Activated CD4-positive, alpha-beta T cell treated with anti-CD3 and anti-CD28 coated beads, Interleukin-10, Interleukin-2, amounts not matched to agents 100 ng/mL and 50 ng/mL, durations not matched to agents 16 hours and 8 hours (primary cell): ENCODE measurements at regions not wholly inside any gene's neighbourhood (a gene's known extent, or its start where the extent isn't known, plus 50 kb on each side); places are given as distances from the start of the nearest gene placed in this dataset.

Experiments
- DNase-seq: peaks from one replicate; pipeline ENCODE4 v3.0.0-alpha.2; 2020

DNA sequence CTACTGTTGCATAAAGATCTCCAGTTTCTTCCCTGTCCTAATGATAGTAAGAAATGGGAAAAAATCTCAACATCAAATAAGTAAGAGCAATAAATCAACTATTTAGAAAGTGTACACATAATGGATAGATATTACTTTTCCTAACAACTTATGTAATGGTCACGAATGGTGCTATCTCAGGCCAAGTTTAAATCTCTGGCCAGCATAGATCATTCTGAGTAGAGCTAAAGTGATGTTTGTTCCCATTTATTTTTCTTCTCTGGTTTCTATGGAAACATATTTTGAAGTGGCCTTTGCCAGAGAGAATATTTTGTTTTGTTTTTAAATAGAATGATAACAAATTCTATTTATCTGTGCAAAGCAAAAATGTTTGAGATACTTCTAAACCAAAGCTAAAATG is 249.7 kb upstream of the TTC14 start:
- DNase-seq, result no peak

DNA sequence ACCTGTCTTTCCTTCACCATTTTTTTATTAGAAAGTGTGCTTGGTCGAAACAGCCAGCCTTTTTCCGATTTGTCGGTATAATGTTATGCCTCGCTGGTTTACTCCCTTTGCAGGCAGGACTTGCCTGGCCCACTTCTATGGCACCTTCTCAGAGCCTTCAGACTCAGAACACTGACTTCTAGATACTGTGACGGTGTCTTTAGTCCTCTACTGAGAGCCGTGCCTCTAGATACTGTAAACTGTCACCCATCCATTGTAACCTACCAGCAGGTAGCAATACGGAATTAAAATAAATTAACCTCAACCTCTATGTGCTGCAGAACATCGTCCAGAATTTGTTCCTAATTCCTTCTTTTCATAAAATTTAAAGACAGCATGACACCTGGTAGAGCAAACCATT is 247.7 kb upstream of the TTC14 start:
- no peak for DNase-seq

DNA sequence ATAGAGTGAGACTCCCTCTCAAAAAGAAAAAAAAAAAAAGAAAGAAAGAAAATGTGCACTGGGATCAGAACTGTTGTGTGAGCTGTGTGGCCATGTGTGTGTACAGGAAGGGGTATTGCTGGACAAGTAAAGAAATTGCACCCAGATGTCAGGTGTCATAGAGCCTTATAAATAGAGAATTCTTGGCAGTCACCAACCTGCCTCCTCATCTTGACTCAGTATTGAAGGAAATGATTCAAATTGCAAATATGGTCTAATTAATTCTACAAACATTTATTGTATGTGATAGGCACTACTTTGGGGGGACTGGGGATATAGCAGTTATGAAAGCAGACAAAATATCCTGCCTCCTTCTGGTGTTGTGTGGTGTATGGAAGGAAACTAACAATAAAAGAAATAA is 243.8 kb upstream of the TTC14 start:
- DNase-seq, result no peak

DNA sequence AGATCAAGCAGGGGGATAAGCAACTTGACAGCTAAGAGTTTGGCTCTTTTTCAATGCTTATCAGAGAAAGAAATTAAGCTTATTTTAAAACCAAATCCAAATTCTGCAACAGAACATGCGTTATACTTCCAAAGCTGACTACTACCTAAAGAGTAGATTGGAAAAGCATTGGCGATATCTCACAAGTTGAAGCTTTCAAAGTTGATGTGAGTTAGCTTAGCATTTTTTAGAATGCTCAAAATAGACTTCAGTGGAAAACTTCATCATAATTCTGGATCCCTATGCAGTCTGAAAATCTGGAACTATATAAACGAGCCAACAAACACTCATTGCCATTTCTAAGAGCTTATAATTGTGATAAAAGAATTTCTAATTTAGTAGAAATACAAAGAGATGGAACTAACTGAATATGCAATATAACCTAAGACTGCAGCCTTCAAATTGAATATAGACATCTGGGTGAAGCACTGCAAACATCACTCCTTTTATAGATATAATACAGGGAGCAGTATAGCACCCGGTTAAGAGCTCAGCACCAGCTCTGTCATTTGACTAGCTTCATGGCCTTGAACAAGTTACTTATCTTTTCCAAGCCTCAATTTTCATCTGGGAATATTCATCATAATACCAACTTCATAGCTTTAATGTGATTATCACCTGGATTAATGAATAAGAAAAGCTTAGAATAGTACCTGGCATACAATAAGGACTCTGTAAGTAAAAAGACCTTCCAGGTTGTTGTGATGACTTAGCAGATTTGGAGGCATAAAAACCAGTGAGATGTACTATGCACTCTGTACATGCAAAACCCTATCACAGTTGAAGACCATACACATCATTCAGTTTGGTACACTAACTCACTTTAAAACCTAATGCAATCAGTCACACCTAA is 242.7 kb upstream of the TTC14 start:
- no peak for DNase-seq

DNA sequence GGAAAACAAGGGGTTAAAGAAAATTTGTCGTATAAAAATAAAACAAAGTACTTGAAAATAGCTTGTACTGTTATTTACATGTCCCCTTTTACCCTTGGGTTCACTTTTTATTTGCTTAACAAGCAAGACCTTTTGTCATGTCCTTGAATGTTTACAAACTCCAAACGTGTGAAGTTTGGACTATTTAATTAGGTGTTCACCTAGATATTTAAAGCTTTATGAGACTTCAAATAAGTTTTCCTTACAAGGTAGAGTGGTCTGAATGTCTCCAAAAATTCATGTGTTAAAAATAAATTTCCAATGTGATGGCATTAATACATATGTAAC is 242.0 kb upstream of the TTC14 start:
- no peak for DNase-seq

DNA sequence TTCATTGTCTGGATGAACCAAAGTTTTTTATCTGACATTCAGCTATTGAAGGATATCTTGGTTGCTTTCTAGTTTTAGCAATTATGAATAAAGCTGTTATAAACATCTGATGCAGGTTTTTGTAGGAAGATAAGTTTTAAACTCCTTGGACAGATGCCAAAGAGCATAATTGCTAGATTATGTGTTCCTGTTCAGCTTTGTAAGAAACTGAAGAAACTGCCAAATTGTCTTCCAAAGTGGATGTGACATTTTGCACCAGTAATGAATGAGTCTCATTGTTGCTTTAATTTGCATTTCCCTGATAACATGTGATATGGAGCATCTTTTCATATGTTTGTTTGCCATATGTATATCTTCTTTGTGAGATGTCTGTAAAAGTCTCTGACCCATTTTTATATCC is 239.9 kb upstream of the TTC14 start:
- DNase-seq, result no peak

DNA sequence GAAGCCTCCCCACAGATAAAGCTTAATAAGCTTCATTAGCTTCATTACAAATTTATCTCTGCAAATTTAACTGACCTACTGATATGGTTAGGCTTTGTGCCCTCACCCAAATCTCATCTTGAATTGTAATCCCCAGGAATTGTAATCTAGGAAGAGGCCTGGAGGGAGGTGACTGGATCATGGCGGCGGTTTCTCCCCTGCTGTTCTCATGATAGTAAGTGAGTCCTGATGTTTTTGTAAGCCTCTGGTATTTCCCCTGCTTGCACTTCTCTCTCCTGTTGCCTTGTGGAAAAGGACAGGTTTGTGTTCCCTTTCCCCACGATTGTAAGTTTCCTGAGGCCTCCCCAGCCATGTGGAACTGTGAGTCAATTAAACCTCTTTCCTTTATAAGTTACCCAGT is 226.1 kb upstream of the TTC14 start:
- DNase-seq, result no peak

DNA sequence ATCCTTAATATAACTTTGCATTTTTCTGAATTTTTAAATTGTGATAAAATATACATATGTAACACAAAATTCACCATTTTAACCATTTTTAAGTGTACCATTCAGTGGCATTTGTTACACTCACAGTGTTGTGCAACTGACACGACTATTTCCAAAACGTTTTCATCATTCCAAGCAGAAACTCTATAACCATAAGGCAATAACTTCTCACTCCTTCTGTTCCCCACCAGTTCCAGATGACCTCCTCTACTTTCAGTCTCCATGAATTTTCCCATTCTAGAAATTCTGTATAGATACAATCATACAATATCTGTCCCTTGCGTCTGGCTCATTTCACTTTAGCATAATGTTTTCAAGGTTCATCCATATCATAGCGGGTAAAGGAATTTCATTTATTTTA is 223.5 kb upstream of the TTC14 start:
- no peak for DNase-seq

DNA sequence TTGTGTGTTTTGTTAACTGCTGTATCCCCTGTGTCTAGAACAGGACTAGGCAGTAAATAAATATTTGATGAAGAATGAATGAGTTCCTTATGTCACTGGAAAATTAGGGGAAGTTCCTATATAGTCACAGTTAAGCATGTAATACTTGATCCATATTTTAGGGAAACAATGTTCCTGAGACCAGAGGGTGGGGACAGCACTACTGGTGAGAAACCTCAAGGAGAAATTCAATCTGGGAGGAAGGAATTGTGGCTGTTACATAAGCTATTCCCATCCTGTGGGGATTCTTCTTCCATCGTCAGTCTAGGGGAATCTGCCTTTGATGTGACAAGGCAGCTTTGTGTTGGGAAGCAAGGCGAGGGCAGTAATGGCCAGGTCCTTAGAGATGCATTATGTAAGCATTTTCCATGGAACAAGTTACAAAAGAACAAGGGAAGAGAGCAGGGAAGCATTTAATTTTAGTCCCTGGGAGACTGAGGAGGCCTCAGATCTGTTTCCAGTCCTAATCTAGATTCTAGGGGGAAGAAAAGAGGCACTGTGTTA is 219.3 kb upstream of the TTC14 start:
- DNase-seq, result no peak

DNA sequence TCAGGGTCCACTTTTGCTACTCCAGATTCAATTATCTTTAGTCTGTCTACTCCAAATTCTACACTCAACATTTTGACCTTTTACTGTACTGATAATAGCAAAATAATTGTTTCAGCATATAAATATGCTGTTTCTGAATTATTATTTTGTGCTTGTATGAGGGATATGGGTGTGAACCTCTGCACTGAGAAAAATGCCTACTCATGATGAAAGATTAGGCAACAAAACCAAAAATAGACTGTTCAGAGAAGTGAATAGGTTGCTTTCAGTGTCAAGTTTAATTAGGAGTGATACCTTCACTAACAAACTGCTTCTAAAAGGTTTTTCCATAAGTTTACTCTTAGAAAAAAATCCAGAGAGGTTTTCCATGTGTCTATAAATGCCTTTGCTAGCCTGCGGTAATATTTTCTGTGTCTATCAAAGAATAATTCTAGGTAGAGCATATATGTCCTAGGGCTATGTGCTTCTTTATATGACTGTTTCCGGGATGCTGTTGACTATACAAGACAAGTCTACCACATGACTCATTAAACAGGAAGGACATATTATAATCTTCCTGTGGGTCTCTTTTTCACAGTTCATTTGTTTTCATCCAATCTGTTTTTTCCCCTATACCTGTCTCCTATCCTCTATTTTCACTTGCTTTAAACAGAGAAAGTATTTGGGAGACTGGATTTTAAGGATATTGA is 218.5 kb upstream of the TTC14 start:
- no peak for DNase-seq

DNA sequence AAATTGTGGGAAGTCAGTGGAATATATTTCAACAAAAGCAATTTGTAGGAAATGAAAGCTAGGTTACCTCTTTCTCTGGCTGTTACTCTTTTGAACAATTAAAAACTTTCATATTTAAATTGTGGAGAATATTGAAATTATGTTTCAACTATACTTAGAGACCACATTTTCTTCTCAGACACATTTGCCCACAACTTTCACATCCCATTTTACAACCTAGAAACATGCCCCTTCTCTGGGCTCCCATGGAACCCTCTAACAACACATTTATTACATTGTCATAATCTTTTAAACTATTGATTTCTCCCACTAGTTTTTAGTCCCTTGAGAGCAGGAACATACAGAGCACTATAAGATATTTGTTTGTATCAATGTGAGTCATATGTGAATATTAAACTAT is 211.7 kb upstream of the TTC14 start:
- no peak for DNase-seq

DNA sequence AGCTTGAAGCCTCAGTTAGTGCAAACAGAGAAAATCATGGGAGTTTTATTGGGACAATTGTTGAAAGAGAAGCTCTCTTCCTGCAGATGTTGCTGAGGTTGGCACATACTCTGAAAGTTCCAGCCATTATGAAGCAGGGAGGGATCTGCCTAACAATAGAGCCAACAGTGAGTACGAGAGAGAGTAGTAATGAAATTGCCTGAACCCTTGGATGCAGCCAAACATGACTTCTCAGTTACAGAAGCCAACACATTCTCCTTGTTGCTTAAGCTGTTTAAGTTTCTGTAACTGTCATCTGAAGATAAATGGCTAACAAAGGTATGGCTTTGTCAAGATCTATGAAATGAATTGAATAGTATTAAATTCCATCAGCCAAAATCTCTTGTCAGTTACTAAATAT is 211.0 kb upstream of the TTC14 start:
- DNase-seq, result no peak

DNA sequence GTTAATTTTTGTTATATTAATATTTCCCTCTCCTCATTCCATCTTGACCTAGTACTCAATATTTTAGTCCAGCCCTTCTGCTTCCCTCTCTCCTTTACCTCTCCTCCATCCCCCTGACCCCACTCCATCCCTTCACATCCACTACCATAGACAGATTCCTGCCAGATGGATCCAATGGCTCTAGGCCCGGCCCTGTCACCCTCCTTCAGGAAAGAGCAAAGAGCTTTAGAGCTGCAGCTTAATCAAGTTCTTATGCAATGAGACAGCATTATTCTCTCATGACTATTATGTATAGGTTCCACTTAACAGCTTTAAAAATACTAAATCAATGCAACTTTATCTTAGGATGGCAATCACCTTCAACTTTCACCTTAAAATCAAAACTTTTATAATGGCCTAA is 200.7 kb upstream of the TTC14 start:
- no peak for DNase-seq

DNA sequence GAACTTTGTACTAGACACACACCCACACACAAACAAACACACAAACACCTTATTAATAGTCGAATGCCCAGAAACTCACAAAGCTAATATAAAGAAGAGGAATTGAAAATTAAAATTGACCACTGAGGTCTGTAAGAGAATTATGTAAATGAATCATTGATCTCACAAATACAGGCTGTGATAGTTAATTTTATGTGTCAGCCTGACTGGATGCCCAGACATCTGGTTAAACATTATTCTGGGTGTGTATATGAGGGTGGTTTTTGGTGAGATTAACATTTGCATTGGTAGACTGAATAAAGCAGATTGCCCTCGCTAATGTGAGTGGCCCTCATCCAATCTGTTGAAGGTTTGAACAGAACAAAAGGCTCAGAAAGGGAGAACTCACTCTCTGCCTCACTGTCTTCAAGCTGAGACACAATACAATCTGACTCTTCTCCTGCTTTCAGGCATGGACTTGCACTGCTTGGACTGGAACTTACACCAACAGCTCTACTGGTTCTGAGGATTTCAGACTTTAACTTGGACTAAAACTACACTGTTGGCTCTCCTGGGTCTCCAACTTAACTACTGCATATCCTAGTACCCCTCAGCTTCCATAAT is 199.4 kb upstream of the TTC14 start:
- DNase-seq, result no peak

DNA sequence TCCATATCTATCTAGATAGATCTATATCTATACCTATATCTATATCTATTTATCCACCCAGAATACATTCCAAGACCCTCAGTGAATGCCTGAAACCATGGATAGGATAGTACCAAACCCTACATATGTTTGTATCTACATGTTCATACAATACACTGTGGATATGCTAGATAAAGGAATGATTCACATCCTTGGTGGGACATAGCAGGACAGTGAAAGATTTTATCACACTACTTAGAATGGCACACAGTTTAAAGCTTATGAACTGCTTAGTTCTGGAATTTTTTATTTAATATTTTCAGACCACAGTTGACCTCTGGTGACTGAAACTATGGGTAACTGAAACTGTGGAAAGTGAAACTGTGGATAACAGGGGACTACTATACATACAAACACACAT is 198.8 kb upstream of the TTC14 start:
- DNase-seq, result no peak

DNA sequence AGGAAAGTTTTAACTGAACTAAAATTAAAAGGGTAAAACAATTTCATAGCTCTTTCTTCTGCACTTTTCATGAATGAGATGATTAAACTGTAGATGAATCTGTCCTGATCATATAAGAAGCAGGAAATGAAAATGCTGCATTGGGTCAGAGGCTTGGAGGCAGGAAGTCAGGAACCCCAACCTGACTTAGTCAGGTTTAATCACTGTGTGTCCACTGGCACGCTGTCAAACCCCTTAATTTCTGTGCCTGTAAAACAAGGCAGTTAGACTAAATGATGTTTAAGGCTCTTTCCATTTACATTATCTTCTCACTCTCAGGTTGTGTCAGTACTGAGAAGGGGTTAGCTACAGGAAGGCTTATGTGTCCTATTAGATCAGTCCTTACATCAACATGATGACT is 193.3 kb upstream of the TTC14 start:
- DNase-seq, result peak; percentile 5

DNA sequence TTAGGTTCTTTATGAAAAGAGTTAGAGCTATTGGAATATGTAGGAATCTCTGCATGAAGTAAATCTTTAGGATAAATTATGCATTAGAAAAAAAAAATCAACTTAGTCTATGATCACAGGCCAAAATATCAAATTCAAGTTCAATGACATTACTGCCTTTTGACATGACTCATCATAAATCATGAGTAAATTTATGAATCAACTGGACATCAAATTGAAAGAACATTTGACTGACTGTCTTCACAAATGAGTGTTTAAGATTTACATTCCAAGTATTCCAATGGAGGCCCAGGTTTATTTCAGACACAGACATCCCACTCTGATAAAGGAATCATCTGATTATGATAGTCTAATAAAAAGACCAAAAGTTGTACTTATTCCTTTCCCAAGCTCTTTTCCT is 192.8 kb upstream of the TTC14 start:
- DNase-seq, result no peak

DNA sequence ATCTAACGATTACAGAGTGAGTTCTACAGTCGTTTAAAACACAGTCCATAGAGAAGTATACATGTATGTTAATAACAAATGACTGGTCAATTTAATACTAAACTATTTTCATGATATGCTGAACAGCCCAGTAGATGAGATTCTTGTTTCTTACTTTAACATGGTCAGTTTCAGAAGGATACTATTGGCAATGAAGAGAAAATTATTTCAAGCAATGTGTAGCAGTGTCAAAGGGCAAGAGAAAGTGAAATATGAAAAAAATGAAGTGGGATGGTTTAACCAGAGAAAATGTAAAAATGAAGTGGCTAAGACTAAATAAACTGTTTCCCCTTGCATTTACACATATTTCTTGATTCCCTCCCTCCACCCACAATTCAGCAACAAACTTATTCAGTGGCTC is 192.1 kb upstream of the TTC14 start:
- no peak for DNase-seq

DNA sequence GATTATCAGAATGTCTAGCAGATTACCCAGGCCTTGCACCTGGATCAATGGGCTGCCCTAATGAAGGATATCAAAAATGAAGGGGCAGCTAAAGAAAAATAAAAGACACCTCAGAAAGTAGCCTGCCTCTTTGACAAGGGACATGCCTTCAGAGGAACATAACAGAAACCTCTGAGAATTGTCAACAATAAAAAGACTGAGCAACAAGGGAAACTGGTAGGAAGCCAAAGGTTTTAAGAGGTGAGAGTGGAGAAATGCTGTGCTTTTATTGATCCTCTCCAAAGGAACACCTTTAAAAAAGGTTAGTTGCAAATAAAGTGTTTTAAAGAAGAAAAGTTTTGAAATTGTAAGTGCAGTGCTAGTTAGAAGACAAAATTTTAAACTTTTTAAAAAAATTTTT is 187.8 kb upstream of the TTC14 start:
- DNase-seq, result no peak

DNA sequence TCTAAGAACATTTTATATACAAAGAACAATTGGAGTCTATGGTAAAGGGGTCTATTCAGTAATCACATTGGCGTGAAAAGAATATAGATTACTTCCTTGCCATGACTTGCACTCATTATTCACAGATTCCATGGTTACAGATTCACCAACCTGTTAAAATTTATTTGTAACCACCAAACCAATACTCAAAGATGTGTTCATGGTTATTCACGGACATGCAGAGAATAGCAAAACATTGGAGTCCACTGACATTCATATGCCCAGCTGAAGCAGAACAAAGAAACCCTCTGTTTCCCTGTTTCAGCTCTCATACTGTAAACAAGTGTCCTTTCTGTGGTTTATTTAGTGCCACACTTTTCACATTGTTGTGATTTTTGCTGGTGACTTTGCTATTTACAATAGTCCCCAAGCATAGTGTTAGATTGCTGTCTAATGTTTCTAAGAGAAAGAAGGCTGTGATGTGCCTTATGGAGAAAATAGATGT is 185.8 kb upstream of the TTC14 start:
- no peak for DNase-seq

DNA sequence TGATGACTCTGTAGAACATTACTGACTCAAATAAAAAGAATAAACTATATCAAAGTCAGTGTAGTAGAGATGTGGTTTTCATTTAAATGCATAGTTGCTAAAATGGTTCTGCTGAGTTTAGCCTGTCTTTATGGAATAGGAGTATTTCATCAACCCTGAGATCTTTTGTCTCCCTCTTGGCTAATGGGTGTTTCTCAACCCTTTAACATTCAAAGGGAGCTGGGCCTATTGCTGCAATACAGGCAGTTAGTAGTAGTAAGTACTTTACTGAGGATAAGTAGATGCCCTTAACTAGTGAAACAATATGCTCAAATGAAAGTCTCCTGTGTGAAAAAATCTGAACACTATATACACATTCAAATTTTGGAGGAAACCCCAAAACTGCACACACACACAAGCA is 184.7 kb upstream of the TTC14 start:
- DNase-seq, result no peak

DNA sequence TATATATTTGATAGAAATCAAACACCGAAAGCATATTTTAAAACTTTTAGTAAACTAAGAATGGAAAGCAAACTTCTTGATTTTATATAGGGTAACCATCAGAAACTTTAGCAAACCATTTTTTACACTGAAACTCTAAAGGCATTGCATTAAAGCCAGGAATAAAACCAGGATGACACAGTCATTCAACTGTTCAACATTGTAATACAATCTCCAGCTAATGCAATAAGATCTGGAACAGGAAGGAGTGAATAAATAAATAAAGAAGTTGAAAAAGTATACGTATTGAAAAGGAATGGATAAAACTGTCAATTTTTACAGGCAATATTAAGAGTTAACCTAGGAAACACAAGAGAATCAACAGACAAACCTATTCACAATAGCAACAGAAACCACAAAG is 181.9 kb upstream of the TTC14 start:
- DNase-seq, result no peak

DNA sequence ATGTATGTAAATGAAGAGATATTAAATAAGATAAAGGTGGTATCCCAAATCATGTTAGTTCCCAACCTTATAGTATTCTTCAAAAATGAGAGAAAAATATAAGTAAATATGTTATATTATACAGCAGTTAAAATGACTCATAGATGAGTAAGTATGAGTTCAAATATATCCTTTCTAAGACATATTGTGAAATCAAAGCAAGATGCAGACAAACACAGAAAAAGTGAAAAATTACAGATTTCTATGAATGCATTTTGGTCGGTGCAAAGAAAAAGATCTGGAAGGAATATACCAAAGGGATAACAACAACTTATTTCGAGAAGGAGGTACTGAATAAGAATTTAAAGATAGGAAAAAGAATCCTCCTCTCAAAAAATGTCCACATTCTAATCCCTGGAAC is 181.2 kb upstream of the TTC14 start:
- DNase-seq, result no peak

DNA sequence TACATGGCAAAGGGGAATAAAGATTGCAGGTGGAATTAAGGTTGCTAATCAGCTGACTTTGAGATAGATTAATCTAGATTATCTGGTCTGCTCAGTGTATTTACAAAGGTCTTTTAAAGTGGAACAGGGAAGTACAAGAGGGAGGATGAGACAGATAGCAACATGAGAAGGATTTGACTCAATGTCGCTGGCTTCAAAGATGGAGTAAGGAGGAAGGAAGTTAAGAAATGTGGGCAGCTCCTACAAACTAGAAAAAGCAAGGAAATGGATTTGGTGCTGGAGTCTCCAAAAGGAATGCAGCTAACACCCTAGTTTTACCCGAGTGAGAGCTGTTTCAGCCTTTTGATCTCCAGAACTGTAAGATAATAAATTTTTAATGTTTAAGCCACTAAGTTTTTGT is 180.7 kb upstream of the TTC14 start:
- no peak for DNase-seq
